GM12875 (cell line): ENCODE measurements at regions not wholly inside any gene's neighbourhood (a gene's known extent, or its start where the extent isn't known, plus 50 kb on each side); places are given as distances from the start of the nearest gene placed in this dataset.

Source experiments
- H3K4me3 ChIP-seq: one replicate; pipeline ENCODE4 v1.5.1; 2011; ENCODE audit warnings: low read depth, low read length, control low read depth
- CTCF ChIP-seq: IDR thresholded peaks from 2 replicates; pipeline ENCODE4 v1.5.1; 2011; ENCODE audit warnings: low read depth, mild to moderate bottlenecking, control low read depth, inconsistent platforms, low read length, moderate library complexity, borderline replicate concordance; ENCODE audit not compliant: insufficient read depth

GRCh38 chr14:97624985-97625384, 827.8 kb downstream of the VRK1 start:
- no peak for TF ChIP-seq CTCF
- H3K4me3 ChIP-seq: no peak overlapping the region

DNA sequence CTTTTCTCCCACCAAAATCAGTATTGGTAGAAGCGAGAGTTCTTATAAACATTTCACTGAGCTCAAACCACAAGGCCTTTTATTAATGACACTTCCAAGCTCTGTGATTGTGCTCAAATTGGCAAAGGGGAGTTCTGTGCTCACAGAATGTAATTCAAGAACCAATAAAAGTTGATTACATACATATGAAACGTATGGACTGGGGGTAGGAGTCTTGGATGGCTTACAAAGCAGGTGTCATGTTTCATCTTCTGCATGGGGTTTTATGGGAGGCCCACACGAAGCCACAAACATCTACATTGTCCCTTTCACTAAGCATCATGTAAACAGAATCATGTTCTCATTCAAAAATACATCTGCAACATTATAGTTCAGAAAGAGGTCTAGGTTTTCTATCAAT, 828.3 kb downstream of the VRK1 start:
- H3K4me3 ChIP-seq: no peak overlapping the region
- TF ChIP-seq CTCF: no peak

DNA sequence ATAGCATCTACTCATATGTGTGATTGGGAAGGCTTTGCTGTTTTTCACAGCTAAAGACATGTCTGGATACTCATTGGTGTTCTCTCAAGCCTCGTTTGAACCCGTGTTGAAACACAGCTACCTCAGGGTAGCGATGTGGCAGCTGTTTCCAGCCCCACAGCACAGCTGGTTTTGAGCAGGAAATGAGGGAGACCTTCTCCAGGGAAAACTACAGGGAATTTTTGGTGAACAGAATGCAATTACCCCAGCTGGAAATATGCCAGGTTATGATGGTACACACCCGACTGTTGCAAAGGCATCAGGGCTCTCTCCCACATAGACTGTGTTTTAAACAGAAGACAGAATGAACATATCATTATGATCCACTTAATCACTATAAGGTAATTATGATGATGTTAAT, 828.9 kb downstream of the VRK1 start:
- no peak for TF ChIP-seq CTCF
- H3K4me3 ChIP-seq: no peak overlapping the region

GRCh38 chr14:97630249-97630648, 833.1 kb downstream of the VRK1 start:
- H3K4me3 ChIP-seq: no peak overlapping the region
- no peak for TF ChIP-seq CTCF

DNA sequence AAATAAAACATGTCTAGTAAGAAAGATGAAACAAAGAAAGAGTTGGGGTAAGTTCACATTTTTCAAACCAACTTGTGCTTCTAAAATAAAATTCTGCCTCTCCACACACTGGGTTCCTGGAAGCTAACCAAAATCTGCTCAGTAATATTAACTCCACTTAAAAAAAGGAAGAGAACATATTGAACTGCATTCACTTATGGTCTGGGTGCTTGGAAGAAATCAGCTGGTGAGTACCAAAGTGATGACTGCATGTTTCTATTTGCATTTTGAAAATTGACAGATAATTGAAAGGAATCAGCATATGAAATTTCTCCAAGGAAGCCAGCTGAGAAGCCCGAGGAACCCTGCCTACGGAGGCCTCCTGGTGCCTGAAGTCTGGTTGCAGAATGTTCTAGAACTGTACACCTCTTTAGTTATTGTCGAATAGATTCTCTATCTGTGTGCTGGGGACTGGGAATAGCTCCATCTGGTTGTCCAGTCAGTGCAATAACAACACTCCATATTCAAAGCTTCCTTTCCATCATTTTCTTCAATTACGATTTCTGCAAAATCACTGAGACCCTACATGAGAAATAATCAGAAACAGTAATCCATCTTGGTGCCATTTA, 836.1 kb downstream of the VRK1 start:
- TF ChIP-seq CTCF: no peak
- no peak overlapping the region for H3K4me3 ChIP-seq

GRCh38 chr14:97634751-97635150, 837.6 kb downstream of the VRK1 start:
- H3K4me3 ChIP-seq: no peak overlapping the region
- no peak for TF ChIP-seq CTCF

DNA sequence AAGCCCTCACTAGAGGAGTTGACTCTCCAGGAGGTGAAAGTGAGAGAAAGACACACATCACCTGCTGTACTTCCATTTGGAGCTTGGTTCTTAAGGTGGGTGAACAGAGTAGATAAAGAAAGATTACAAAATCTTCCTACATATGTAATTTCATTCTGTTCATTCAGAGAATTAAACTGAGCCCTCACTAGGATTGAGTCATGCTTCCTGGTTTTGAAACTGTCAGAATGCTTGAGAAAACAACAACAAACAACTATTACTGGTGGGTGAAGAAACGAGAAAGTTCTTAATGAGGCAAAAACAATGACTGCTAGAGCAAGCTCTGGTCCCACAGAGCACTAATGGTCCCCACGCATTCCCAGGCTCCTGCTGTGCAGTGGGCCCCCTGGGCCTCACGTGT, 841.7 kb downstream of the VRK1 start:
- no peak for TF ChIP-seq CTCF
- H3K4me3 ChIP-seq: no peak overlapping the region
